ENCODE measurements at regions not wholly inside any gene's neighbourhood (a gene's known extent, or its start where the extent isn't known, plus 50 kb on each side); places are given as distances from the start of the nearest gene placed in this dataset.

DNA sequence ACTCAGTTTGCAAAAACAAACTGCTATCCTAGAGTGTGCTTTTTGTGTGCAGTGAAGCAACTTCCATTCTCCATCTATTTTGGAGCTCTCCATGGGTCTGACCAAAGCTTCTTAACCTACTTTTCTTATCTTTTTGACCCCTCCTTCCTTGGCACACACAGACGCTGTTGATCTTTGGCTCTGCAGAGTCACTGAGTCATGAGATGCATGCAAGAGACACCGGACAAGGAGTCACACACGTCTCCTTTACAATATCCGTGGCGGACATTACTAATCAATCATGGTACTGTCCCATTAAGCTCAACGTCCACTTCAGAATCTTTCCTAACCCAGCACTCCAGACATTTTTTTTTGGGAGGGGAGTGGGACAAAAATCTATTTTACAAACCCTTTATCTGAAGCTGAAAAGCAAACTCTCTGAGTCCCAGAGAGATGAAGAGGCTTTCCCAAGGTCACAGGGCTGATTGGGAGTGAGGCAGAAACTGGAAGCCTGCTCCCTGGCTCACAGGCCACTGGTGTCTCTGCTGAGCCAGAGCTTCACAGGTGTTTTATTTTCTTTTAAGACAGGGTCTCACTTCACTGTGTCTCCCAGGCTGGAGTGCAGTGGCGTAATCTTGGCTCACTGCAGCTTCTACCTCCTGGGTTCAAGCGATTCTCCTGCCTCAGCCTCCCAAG is 165.8 kb upstream of the SYT13 start:
- BruUV-seq (replicated peaks) = no TSS peak
- dilution Hi-C loops (cut with MboI; ENCODE audit: extremely low pct_ligation_motif_present, low sequenced_read_pairs) (no loop called here), intact Hi-C loops (cut with micrococcal nuclease) (no loop called here)
- CTCF ChIA-PET = no interaction called here
- Histone ChIP-seq H3K79me2 (ENCODE audit: control insufficient read depth, insufficient read depth, low read length) (no peaks in the 10 kb centered on the region), H3K9ac (replicated peaks; ENCODE audit: extremely low read depth, insufficient read depth, low read length) (no peak overlapping the region), H3K4me3 (replicated peaks in 1 of 3; ENCODE audit: insufficient read depth in 1 of 3, low read depth in 1 of 3, low read length in 3 of 3) (no peak overlapping the region), H3K27me3 (ENCODE audit: control insufficient read depth in 2 of 2, insufficient read depth in 2 of 2, low read length in 2 of 2) (no peaks in the 10 kb centered on the region), H3K27ac (ENCODE audit: insufficient read depth, low read depth, low read length) (no peak overlapping the region), H3K4me2 (ENCODE audit: insufficient read depth, low read length) (no peak overlapping the region), H3K4me1 (ENCODE audit: control insufficient read depth, extremely low read depth, insufficient read depth, low read length) (no peaks in the 10 kb centered on the region), H3K9me1 (replicated peaks; ENCODE audit: control insufficient read depth, extremely low read depth, insufficient read depth, low read length) (no peaks in the 10 kb centered on the region), H2AFZ (ENCODE audit: low read depth, low read length) (no peak overlapping the region), H3K36me3 (ENCODE audit: control insufficient read depth in 2 of 2, extremely low read depth in 1 of 2, insufficient read depth in 2 of 2, low read length in 2 of 2) (no peaks in the 10 kb centered on the region), H3K9me3 (replicated peaks; ENCODE audit: control insufficient read depth, insufficient read depth, low read length) (no peaks in the 10 kb centered on the region), H4K20me1 (replicated peaks; ENCODE audit: control insufficient read depth, extremely low read depth, insufficient read depth, low read length) (no peaks in the 10 kb centered on the region)
- TF ChIP-seq EZH2 (IDR thresholded peaks at IDR 0.05; ENCODE audit: borderline replicate concordance, low read depth, low read length, severe bottlenecking) (no peak), GATA2 (IDR thresholded peaks at IDR 0.05; ENCODE audit: insufficient read depth, insufficient read length, low read depth, low read length) (no peak), POLR2A (IDR thresholded peaks at IDR 0.05; ENCODE audit: low read depth, low read length) (no peak)
- POLR2A ChIA-PET = no interaction called here
- DNase-seq (ENCODE audit: low read depth, low spot score) (no peak), FAIRE-seq (no peak)

DNA sequence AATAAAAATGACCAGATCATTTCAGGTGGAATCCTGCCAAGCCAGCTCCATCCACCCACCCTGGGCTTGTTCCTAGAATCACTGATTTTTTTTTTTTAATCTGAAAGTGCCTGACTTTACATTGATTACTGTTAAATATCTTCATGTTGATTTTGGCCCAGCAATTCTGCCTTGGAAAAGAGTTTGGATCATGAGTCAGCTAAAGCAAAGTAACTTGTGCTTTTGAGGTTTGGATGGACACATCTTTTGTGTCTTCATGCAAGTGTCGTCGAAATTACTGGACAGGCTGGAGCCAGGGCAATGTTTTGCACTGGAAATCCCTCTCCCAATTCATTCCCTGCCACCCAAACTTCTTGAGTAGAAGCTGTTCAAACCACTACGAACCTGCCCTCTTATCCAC is 164.0 kb upstream of the SYT13 start:
- FAIRE-seq = no peak
- H3K4me2 ChIP-seq (ENCODE audit: insufficient read depth, low read length) = no peak overlapping the region
- H3K27ac ChIP-seq (ENCODE audit: insufficient read depth, low read depth, low read length) = no peak overlapping the region
- ChIA-PET POLR2A (no interaction called here), CTCF (no interaction called here)
- no peaks in the 10 kb centered on the region for H4K20me1 ChIP-seq (replicated peaks; ENCODE audit: control insufficient read depth, extremely low read depth, insufficient read depth, low read length)
- no peaks in the 10 kb centered on the region for H3K79me2 ChIP-seq (ENCODE audit: control insufficient read depth, insufficient read depth, low read length)
- no peaks in the 10 kb centered on the region for H3K9me1 ChIP-seq (replicated peaks; ENCODE audit: control insufficient read depth, extremely low read depth, insufficient read depth, low read length)
- intact Hi-C loops (cut with micrococcal nuclease) (no loop called here), dilution Hi-C loops (cut with MboI; ENCODE audit: extremely low pct_ligation_motif_present, low sequenced_read_pairs) (no loop called here)
- H3K9me3 ChIP-seq (replicated peaks; ENCODE audit: control insufficient read depth, insufficient read depth, low read length) = no peaks in the 10 kb centered on the region
- no peaks in the 10 kb centered on the region for H3K4me1 ChIP-seq (ENCODE audit: control insufficient read depth, extremely low read depth, insufficient read depth, low read length)
- no peak overlapping the region for H3K9ac ChIP-seq (replicated peaks; ENCODE audit: extremely low read depth, insufficient read depth, low read length)
- DNase-seq (ENCODE audit: low read depth, low spot score) = no peak
- no TSS peak for BruUV-seq (replicated peaks)
- H3K4me3 ChIP-seq (replicated peaks in 1 of 3; ENCODE audit: insufficient read depth in 1 of 3, low read depth in 1 of 3, low read length in 3 of 3) = no peak overlapping the region
- no peaks in the 10 kb centered on the region for H3K36me3 ChIP-seq (ENCODE audit: control insufficient read depth in 2 of 2, extremely low read depth in 1 of 2, insufficient read depth in 2 of 2, low read length in 2 of 2)
- TF ChIP-seq POLR2A (IDR thresholded peaks at IDR 0.05; ENCODE audit: low read depth, low read length) (no peak), JUN (IDR thresholded peaks at IDR 0.05; ENCODE audit: borderline replicate concordance, insufficient read depth, insufficient read length, low read depth) (no peak), FOS (IDR thresholded peaks at IDR 0.05; ENCODE audit: borderline replicate concordance, insufficient read depth, low read length) (no peak), GATA2 (IDR thresholded peaks at IDR 0.05; ENCODE audit: insufficient read depth, insufficient read length, low read depth, low read length) (no peak), EZH2 (IDR thresholded peaks at IDR 0.05; ENCODE audit: borderline replicate concordance, low read depth, low read length, severe bottlenecking) (no peak), POLR2AphosphoS5 (IDR thresholded peaks at IDR 0.05; ENCODE audit: insufficient read depth, low read depth, low read length) (no peak), MYC (IDR thresholded peaks at IDR 0.05; ENCODE audit: low read depth, low read length) (no peak)
- TF ChIP-seq, protein P1, sequence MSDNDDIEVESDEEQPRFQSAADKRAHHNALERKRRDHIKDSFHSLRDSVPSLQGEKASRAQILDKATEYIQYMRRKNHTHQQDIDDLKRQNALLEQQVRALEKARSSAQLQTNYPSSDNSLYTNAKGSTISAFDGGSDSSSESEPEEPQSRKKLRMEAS (IDR thresholded peaks at IDR 0.05; ENCODE audit: insufficient read depth, insufficient read length) = no peak
- TF ChIP-seq, protein P2, sequence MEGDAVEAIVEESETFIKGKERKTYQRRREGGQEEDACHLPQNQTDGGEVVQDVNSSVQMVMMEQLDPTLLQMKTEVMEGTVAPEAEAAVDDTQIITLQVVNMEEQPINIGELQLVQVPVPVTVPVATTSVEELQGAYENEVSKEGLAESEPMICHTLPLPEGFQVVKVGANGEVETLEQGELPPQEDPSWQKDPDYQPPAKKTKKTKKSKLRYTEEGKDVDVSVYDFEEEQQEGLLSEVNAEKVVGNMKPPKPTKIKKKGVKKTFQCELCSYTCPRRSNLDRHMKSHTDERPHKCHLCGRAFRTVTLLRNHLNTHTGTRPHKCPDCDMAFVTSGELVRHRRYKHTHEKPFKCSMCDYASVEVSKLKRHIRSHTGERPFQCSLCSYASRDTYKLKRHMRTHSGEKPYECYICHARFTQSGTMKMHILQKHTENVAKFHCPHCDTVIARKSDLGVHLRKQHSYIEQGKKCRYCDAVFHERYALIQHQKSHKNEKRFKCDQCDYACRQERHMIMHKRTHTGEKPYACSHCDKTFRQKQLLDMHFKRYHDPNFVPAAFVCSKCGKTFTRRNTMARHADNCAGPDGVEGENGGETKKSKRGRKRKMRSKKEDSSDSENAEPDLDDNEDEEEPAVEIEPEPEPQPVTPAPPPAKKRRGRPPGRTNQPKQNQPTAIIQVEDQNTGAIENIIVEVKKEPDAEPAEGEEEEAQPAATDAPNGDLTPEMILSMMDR (IDR thresholded peaks at IDR 0.05; ENCODE audit: extremely low read depth in 1 of 2, insufficient read depth in 1 of 2, low read depth in 1 of 2, low read length in 2 of 2) = no peak
- H2AFZ ChIP-seq (ENCODE audit: low read depth, low read length) = no peak overlapping the region
- no peaks in the 10 kb centered on the region for H3K27me3 ChIP-seq (ENCODE audit: control insufficient read depth in 2 of 2, insufficient read depth in 2 of 2, low read length in 2 of 2)

Measured in endothelial cell of umbilical vein (primary cell).